ENCODE measurements at regions not wholly inside any gene's neighbourhood (a gene's known extent, or its start where the extent isn't known, plus 50 kb on each side); places are given as distances from the start of the nearest gene placed in this dataset.

GRCh38 chr13:39967199-39967959 lies 311.9 kb downstream of the COG6 start:
- no peak for DNase-seq

DNA sequence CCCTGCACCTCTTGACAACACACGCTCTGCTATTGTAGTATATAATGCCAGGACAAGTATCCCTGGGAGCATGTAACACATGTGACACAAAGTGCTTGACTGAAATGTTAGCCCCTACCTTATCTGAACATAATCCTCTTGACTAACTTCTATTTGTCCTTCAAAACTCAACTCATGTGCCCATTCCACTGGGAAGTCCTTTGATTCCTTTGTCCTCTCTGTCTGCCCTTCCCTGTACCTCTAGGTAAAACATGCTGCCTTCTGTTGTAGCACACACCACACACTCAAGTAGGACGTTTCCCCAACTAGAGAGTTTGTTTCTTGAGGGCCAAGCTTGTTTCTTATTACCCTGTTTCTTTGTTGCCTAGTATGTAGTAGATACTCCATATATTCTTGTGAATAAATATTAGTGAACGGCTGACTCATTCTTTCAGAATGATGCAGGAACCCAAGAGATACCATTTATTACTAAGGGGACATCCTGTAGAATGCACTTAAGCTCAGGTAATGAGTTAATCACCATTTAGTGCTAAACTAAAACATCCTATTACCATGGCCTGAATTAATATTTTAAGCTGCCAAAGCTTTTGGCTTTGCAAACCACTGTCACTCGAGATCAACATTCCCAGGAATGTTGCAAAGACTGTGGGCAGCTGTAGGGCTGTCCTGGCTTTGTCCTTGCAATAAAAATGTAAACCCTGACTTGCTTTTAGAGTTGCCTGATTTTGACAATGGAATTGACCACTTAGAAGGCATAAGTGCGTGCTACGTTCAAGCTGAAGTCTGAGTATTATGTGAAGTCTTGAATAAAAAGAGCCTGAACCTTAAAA lies 313.4 kb downstream of the COG6 start:
- no peak for DNase-seq

DNA sequence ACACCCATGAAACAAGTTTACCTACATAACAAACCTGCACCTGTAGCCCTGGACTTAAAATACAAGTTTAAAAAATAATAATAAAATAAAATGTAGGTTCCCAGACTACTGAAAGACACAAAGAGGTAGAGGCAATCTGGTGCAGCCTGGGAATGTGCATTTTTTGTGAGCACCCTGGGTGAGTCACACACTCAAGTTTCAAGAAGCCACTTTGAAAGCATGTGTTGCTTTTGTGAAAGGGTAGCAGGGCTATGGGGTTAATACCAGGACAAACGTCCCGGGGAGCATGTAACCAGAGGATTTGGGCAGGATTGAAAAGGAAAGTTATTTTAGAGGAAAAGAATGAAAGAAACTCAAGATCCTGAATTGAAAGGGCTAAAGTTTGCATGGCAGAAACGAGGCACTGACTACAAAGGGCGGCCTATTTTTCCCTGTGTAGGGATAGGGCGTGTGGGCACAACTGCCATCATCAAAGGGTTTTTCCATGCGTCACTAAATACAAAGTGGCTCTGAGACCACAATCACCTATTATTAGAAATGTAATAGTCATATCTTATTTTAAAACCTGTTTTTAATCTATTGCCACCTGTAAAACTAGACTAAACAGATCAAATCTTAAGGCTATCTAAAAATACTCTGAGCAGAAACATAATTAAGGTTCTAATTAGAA lies 314.9 kb downstream of the COG6 start:
- peak in 1 of 51 donors; percentile 1 for DNase-seq

- no peak for DNase-seq
These were observed 316.1 kb downstream of the COG6 start for GRCh38 chr13:39971526-39971925.

DNA sequence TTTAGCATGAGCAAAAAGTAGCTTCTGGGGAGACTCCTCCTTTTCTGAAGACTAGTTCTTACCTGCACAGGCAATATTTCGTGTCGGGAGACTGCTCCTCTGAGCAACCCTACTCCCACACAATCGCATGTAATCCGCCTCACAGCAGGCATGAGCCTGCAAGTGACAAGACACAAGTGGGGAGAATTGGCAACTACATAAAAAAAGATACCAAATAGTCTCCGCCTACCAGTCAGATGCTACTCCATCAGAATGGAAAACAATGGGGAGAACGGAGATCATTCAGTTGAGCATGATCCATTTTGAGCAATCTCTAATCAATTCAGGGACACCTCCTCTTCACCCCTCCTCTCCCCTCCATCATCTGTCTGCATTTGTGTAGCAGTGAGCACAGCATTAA lies 321.0 kb downstream of the COG6 start:
- no peak for DNase-seq

DNA sequence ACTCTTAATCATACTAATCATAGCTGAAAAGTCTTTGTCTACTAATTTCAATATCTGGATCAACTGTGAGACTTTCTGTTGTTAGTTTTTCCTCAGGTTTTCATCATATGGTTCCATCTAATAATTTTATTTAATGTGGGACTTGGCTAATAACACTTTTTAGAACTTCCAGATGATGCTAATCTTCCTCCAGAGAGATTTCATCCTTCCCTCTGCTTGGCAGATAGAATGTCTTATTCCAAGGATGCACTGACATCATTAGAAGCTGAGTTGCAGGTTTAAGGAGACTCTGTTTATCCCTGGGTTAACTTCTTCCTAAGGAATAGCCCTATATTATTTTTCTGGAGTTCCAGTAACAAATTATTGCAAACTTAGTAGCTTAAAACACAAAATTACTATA lies 325.6 kb downstream of the COG6 start:
- no peak for DNase-seq

DNA sequence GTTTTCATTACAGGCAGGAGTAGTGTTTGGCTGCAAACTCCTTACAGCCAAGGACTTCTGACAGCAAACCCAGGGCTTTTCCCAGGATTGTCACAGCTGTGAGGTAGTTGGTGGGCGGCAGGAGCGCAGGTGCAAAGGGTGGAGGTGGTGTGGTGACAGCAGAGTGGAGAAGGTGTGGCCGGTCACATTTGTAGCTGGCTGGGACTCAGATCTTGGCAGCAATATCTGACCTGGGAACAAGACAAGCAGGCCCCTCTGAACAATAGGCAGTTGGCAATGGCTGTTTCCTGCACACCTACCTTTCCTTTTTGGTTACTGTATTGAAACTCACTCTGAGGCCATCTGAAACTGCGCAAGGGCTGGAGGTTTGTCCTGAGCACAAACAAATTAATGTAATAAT lies 327.3 kb downstream of the COG6 start:
- no peak for DNase-seq

GRCh38 chr13:39985071-39985470 lies 329.6 kb downstream of the COG6 start:
- no peak for DNase-seq

DNA sequence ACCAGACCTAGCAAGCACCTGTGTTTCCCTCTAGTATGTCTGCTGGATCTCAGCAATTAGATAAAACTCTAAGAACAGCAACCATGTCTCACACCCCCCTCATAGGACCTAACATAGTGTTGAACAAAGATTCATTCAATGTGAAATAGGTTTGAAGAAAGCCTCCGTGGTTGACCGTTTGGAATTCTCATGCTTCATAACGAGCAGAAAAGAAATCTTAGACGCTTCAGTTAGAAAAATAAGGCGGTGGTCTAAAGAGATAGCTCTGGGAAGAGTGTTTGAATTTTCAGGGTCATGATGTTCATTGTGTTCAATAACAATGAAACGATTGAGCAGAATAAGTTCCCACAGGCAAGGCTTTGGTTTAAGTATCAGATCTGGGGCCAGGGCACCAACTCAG lies 332.9 kb downstream of the COG6 start:
- DNase-seq: no peak

DNA sequence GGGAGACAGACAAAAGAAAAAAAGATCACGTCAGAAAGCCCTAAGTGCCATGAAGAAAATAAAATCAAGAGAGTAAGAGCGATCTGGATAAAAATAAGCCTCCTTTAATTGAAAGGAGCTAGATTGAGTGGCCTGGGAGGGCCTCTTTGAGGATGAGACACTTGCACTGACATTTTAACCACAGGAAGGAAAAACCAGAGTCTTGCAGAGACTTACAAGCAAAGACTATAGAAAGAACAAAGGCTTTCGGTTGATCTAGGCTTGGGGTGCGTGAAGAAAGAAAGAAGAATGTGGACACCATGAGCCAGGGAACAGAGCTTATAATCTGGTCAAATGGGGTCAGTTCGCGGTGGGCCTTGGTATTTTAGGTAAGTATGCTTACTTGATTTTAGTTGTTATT lies 342.7 kb downstream of the COG6 start:
- no peak for DNase-seq

- DNase-seq: no peak
These were observed 346.6 kb downstream of the COG6 start for GRCh38 chr13:40002016-40002415.

- no peak for DNase-seq
These were observed 358.1 kb downstream of the COG6 start for GRCh38 chr13:40013554-40013953.

GRCh38 chr13:40016953-40017660 lies 361.6 kb downstream of the COG6 start:
- no peak for DNase-seq

GRCh38 chr13:40017662-40018262 lies 362.3 kb downstream of the COG6 start:
- no peak for DNase-seq

DNA sequence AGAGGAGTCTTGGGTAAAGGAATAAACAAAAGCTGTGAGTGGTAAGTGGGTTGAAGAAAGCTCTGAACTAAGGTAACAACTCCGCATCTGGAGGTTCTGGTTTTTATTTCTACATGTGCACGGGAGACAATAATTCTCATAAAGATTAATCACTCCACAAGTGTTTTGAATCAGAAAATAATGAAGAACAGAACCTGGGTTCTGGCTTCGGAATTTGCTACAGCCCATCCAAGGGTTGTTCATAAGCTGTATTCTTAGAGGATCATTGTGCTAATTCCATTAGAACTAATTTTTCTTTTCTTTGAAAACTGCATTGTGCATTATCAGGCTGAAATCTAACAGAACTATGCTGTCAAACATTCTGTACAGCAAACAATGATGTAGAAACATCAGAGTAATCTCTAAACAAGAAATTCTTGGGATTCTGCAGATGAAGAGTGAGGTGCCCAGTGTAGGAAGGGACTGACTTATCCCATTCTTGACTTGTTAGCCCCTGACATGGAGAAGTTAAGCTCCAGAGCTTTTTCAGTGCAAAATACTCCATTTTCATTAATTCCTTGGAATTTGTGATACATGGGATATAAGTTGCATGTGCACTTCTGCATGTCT lies 368.2 kb downstream of the COG6 start:
- no peak for DNase-seq

- no peak for DNase-seq
These were observed 368.9 kb downstream of the COG6 start for GRCh38 chr13:40024204-40024966.

GRCh38 chr13:40024967-40025714 lies 369.7 kb downstream of the COG6 start:
- DNase-seq: no peak

DNA sequence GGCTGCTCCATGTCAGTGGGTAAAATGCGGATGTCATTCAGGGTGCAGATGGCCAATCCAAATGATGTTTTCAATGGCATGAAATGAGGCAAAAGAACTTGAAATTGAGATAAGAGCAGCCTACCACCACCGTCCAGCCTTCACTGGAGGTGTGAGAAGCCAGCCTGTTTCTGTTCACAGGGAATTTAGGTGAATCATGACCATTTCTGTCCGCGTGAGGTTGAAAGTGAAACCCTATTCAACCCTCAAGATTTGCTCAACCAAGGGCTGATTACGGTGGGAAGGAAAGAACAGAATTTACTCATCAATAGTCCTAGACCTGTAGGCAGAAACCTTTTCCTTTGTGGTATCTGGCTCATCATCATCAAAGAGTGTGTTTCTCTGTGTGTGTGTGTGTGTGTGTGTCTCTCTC lies 370.7 kb downstream of the COG6 start:
- no peak for DNase-seq

DNA sequence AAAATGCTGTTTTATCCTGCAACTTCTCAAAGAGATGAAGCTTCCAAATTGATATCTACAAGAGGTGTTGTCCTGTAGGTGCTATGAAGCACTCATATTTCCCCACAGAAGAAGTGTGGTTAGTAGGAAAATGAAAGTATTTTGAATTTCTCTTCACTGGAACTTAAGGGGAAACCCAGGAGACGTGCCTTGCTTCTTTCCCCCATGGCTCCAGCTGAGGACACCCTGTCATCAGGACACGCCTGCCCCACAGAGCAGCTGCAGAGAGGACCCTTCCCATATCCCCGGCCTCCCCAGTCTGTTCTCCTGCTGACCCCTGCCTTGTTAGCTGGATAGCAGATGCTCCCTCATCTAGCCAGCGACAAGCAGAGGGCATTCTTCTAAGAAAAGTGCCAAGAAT lies 371.3 kb downstream of the COG6 start:
- DNase-seq: no peak
